ENCODE measurements at regions not wholly inside any gene's neighbourhood (a gene's known extent, or its start where the extent isn't known, plus 50 kb on each side); places are given as distances from the start of the nearest gene placed in this dataset.

- TF ChIP-seq, protein P1, sequence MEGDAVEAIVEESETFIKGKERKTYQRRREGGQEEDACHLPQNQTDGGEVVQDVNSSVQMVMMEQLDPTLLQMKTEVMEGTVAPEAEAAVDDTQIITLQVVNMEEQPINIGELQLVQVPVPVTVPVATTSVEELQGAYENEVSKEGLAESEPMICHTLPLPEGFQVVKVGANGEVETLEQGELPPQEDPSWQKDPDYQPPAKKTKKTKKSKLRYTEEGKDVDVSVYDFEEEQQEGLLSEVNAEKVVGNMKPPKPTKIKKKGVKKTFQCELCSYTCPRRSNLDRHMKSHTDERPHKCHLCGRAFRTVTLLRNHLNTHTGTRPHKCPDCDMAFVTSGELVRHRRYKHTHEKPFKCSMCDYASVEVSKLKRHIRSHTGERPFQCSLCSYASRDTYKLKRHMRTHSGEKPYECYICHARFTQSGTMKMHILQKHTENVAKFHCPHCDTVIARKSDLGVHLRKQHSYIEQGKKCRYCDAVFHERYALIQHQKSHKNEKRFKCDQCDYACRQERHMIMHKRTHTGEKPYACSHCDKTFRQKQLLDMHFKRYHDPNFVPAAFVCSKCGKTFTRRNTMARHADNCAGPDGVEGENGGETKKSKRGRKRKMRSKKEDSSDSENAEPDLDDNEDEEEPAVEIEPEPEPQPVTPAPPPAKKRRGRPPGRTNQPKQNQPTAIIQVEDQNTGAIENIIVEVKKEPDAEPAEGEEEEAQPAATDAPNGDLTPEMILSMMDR (IDR thresholded peaks at IDR 0.05) = no peak
- TF ChIP-seq POLR2A (IDR thresholded peaks at IDR 0.05) = no peak
Observed at GRCh38 chr13:50522506-50522905, 321.0 kb downstream of the DLEU7 start.

Measured in heart left ventricle (tissue), 13 donors.